ENCODE measurements at regions not wholly inside any gene's neighbourhood (a gene's known extent, or its start where the extent isn't known, plus 50 kb on each side); places are given as distances from the start of the nearest gene placed in this dataset.

DNA sequence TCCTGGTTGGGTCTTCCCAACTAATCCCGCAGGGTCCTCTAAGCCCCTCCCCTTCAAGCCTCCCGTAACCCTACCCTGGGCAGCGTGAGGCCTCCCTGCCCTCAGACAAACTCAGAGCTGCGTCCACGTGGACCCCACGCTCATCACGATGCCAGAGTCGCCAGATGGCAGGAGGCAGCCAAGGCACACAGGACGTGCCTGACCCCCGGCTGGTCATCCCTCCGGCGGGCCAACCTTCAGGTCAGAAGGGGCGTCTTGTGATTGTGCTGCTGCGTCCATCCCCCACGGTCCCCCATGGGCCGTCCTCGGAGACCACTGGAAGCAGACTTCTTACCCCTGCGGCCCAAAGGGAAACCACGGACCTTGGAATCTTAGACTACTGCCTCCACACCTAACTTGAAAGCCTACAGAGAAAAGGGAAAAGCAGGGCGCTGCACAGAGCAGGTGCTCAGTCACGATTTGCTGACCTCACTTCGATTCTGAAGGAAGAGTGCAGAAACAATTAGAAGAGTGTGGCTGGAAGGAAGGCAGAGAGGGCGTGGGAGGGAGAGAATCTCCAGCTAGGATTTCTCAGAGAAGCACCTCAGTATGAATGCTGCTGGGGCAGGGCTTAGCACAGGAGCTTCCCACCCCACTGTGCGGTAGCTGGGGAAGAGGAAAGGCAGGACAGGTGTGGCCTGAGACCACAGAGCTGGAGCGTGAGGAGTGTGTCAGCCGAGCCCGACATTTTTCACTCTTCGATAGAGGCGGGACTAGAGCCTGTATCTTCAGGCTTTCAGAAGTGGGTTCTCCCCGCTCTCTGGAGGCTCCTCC lies 174.8 kb downstream of the ERCC6L2 start:
- TF ChIP-seq CTCF (IDR thresholded peaks at IDR 0.05) (no peak), POLR2A (IDR thresholded peaks at IDR 0.05) (no peak), EP300 (IDR thresholded peaks at IDR 0.05; ENCODE audit: low read depth) (no peak), POLR2AphosphoS5 (IDR thresholded peaks at IDR 0.05) (no peak)
